Gastrocnemius medialis (tissue), 4 donors: ENCODE measurements at regions not wholly inside any gene's neighbourhood (a gene's known extent, or its start where the extent isn't known, plus 50 kb on each side); places are given as distances from the start of the nearest gene placed in this dataset.

Experiments
- ATAC-seq, 2 donors: fragments of 150-250 bp; one replicate each; pipeline ENCODE4 v1.9.1; 2016
- DNase-seq, 2 donors: peaks; one replicate each; pipeline ENCODE4 v3.0.0-alpha.2; 2019
- H3K27ac ChIP-seq, 4 donors: fragments of 200-600 bp; sonication (generic); 1 replicate in 1 of 4; 2 replicates in 3 of 4; pipeline ENCODE4 v1.5.1; 2016 to 2018; ENCODE audit warnings: mild to moderate bottlenecking in 2 of 4, moderate library complexity in 1 of 4
- H3K27me3 ChIP-seq, 3 donors: fragments of 200-600 bp; sonication (generic) in 2 of 3; 1 replicate in 1 of 3; 2 replicates in 2 of 3; pipeline versions ENCODE4 v1.5.1 to v1.6.0; 2016 to 2019; ENCODE audit warnings: mild to moderate bottlenecking in 1 of 3, moderate library complexity in 1 of 3
- H3K36me3 ChIP-seq, 2 donors: fragments of 200-600 bp; sonication (generic) in 1 of 2; one replicate each; pipeline ENCODE4 v1.5.1; 2017 to 2018
- H3K4me1 ChIP-seq, 2 donors: fragments of 200-600 bp; sonication (generic) in 1 of 2; one replicate each; pipeline ENCODE4 v1.5.1; 2016 to 2017; ENCODE audit warnings: mild to moderate bottlenecking in 2 of 2
- H3K4me3 ChIP-seq, 4 donors: fragments of 200-600 bp; sonication (generic) in 3 of 4; 1 replicate in 1 of 4; 2 replicates in 3 of 4; pipeline ENCODE4 v1.5.1; 2016 to 2019; ENCODE audit warnings: mild to moderate bottlenecking in 2 of 4
- H3K9me3 ChIP-seq, 3 donors: fragments of 200-600 bp; sonication (generic) in 2 of 3; 1 replicate in 1 of 3; 2 replicates in 2 of 3; pipeline ENCODE4 v1.5.1; 2016 to 2019
- POLR2A ChIP-seq, 2 donors: fragments of 450-650 bp; IDR thresholded peaks; one replicate each; pipeline ENCODE4 v1.6.1; 2017; ENCODE audit warnings: antibody characterized with exemption in 2 of 2, mild to moderate bottlenecking in 2 of 2, moderate library complexity in 2 of 2
- in situ Hi-C, 4 donors: fragments of 200-750 bp; cut with MboI; loops; one replicate each; pipeline versions ENCODE4 v1.15.0 to v1.8.0; 2017; ENCODE audit warnings: low sequenced_read_pairs in 4 of 4
- intact Hi-C: fragments of 100-400 bp; cut with DNase I; formaldehyde crosslinking; loops from one replicate; pipeline ENCODE4 v1.15.1; 2023; ENCODE audit warnings: low total_unique reads
- TF ChIP-seq, protein P1 (sequence below), 5 experiments: fragments of 450-650 bp in 3 of 5; fragments of 200-600 bp in 2 of 5; sonication (generic) in 2 of 5; IDR thresholded peaks in 4 of 5; conservative IDR thresholded peaks in 1 of 5; 1 replicate in 4 of 5; 2 replicates in 1 of 5; pipeline ENCODE4 v1.5.1; 2016 to 2019; ENCODE audit warnings: antibody characterized with exemption in 5 of 5, mild to moderate bottlenecking in 3 of 5, moderate library complexity in 3 of 5

DNA sequence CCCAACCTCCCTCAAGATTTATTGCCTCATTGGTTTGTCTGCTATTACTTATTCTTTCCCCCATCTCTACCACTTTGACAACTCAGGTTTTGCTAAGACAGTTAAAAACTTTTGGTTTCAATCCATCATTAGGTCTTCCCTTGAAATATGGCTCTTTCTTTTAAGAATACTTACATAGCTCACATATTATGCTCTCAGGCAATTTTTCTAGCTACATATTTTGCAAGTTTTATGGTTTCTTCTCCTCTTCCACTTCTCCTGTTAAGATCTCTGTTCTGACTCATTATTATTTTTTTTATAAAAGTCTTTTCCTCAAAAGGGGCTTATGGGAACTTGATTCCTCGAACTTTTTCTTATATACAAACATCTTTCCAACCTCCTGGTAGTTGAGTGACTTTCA is 192.4 kb upstream of the MPPED2 start:
- no peak overlapping the region for H3K27ac ChIP-seq
- in situ Hi-C loops = no loop called here
- no peaks in the 10 kb centered on the region for H3K36me3 ChIP-seq
- no peak for TF ChIP-seq POLR2A (IDR thresholded peaks at IDR 0.05)
- TF ChIP-seq, protein P1, sequence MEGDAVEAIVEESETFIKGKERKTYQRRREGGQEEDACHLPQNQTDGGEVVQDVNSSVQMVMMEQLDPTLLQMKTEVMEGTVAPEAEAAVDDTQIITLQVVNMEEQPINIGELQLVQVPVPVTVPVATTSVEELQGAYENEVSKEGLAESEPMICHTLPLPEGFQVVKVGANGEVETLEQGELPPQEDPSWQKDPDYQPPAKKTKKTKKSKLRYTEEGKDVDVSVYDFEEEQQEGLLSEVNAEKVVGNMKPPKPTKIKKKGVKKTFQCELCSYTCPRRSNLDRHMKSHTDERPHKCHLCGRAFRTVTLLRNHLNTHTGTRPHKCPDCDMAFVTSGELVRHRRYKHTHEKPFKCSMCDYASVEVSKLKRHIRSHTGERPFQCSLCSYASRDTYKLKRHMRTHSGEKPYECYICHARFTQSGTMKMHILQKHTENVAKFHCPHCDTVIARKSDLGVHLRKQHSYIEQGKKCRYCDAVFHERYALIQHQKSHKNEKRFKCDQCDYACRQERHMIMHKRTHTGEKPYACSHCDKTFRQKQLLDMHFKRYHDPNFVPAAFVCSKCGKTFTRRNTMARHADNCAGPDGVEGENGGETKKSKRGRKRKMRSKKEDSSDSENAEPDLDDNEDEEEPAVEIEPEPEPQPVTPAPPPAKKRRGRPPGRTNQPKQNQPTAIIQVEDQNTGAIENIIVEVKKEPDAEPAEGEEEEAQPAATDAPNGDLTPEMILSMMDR (IDR thresholded peaks at IDR 0.05 in 4 of 5, conservative IDR thresholded peaks at IDR 0.05 in 1 of 5) = no peak
- intact Hi-C loops = no loop called here
- no peaks in the 10 kb centered on the region for H3K27me3 ChIP-seq
- no peaks in the 10 kb centered on the region for H3K4me1 ChIP-seq
- no peak overlapping the region for H3K4me3 ChIP-seq
- DNase-seq (no peak), ATAC-seq (no peak)
- H3K9me3 ChIP-seq = no peaks in the 10 kb centered on the region

DNA sequence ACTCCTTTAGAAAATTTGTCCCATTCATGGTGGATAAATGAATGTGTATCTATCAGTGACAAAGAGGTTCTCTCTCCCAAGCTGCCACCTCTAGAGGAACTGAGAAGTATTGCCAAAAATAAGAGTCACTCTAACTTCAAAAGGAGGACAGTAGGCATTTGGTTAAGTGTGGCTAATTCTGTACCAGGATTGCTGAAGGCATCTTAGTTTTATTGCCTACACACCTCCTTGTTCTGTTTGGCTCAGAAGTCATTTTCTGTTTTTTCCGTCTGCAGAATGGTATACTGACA is 189.0 kb upstream of the MPPED2 start:
- no peaks in the 10 kb centered on the region for H3K27me3 ChIP-seq
- no peaks in the 10 kb centered on the region for H3K36me3 ChIP-seq
- no peaks in the 10 kb centered on the region for H3K4me1 ChIP-seq
- ATAC-seq (no peak), DNase-seq (no peak)
- intact Hi-C loops (no loop called here), in situ Hi-C loops (no loop called here)
- no peak overlapping the region for H3K4me3 ChIP-seq
- TF ChIP-seq, protein P1 (IDR thresholded peaks at IDR 0.05 in 4 of 5, conservative IDR thresholded peaks at IDR 0.05 in 1 of 5) = no peak
- no peak for TF ChIP-seq POLR2A (IDR thresholded peaks at IDR 0.05)
- H3K9me3 ChIP-seq = no peaks in the 10 kb centered on the region
- H3K27ac ChIP-seq = no peak overlapping the region

DNA sequence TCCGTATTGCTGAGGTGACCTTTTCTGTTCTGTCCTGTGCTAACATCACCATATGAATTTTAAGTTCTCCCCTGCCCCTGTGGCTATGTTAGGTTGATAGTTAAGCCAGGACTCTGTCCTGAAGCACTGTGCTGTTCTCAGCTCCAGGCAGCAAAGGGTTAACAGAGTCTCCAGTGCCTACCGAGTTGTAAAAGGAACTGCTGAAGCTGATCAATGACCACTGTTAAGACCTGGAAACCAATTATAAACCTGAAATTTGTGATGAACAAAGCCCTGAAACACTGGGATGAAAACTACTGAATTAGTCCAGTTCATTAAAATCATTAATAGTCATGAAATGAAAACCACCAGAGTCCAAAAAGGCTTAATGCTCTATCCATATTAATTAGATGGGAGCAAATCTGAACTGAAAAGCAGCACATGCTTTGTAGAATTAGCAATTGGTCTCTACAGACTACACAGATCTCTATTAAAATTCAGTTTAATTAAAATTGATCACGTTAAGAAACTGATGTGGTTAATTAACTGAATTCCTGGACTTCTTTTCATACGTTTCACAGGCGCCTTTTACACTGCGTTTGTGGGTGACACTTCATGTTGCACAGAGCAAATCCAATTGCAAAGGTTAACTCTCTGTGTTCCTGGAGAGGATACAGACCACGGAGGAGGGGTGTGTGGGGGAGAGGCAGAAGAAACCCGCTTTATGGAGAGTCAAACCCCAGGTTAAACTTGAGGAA is 188.5 kb upstream of the MPPED2 start:
- no peaks in the 10 kb centered on the region for H3K36me3 ChIP-seq
- no peaks in the 10 kb centered on the region for H3K4me1 ChIP-seq
- intact Hi-C loops = no loop called here
- in situ Hi-C loops = no loop called here
- H3K27me3 ChIP-seq = no peaks in the 10 kb centered on the region
- DNase-seq (no peak), ATAC-seq (no peak)
- no peaks in the 10 kb centered on the region for H3K9me3 ChIP-seq
- H3K4me3 ChIP-seq = no peak overlapping the region
- TF ChIP-seq, protein P1 (IDR thresholded peaks at IDR 0.05 in 4 of 5, conservative IDR thresholded peaks at IDR 0.05 in 1 of 5) = no peak
- no peak for TF ChIP-seq POLR2A (IDR thresholded peaks at IDR 0.05)
- no peak overlapping the region for H3K27ac ChIP-seq

DNA sequence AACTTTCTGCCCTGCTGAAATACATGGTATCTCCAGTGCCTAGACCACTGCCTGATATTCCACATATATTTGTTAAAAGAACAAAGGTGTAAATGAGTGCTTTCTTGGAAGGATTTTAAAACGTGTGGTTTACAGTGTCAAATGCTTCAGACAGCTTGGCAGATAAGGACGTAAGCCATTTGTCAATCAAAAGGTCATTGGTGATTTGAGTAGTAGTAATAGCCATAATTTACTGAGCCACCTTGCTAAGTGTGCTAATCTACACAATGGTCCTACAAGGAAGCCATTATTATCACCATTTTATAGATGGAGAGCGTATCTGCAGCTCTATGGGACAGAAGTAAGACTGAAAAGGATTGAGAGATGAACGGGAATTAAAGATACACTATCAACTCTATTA is 186.8 kb upstream of the MPPED2 start:
- DNase-seq = no peak
- H3K4me3 ChIP-seq = no peak overlapping the region
- no peak overlapping the region for H3K27ac ChIP-seq
- H3K4me1 ChIP-seq = no peaks in the 10 kb centered on the region
- H3K9me3 ChIP-seq = no peaks in the 10 kb centered on the region
- intact Hi-C loops = no loop called here
- H3K36me3 ChIP-seq = no peaks in the 10 kb centered on the region
- H3K27me3 ChIP-seq = no peaks in the 10 kb centered on the region
- in situ Hi-C loops = no loop called here
- TF ChIP-seq POLR2A (IDR thresholded peaks at IDR 0.05) = no peak
- TF ChIP-seq, protein P1 (IDR thresholded peaks at IDR 0.05 in 4 of 5, conservative IDR thresholded peaks at IDR 0.05 in 1 of 5) = no peak
- no peak for ATAC-seq

DNA sequence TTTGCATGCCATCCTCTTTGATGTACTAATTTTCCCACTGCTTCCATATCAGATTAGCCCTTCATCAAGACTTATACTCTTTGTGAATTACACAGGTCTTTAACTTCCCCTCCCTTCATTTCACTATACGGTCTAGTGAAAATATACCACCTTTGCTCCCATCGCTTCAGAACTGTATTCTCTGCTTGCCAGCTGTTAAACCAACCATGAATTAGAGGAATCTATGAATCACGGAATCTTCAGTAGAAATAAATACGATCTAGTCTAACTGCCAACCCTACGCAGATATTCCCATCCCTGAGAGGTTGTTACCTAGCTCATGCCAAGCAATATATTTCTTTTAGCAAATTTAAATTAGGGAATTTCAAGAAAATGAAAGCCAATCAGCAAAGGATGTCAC is 177.8 kb upstream of the MPPED2 start:
- H3K36me3 ChIP-seq = no peaks in the 10 kb centered on the region
- TF ChIP-seq POLR2A (IDR thresholded peaks at IDR 0.05) = no peak
- TF ChIP-seq, protein P1 (IDR thresholded peaks at IDR 0.05 in 4 of 5, conservative IDR thresholded peaks at IDR 0.05 in 1 of 5) = no peak
- H3K4me3 ChIP-seq = no peak overlapping the region
- no peak overlapping the region for H3K27ac ChIP-seq
- H3K9me3 ChIP-seq = no peaks in the 10 kb centered on the region
- ATAC-seq (no peak), DNase-seq (no peak)
- H3K27me3 ChIP-seq = no peaks in the 10 kb centered on the region
- in situ Hi-C loops = no loop called here
- intact Hi-C loops = no loop called here
- H3K4me1 ChIP-seq = peaks cover 0 to 5% of the 10 kb centered on the region in 2 donors
